Upper lobe of left lung (tissue), 6 donors: ENCODE measurements at regions not wholly inside any gene's neighbourhood (a gene's known extent, or its start where the extent isn't known, plus 50 kb on each side); places are given as distances from the start of the nearest gene placed in this dataset.
A peak's percentile ranks its signal among the peaks of the same experiment; 100 is the strongest.
"Not testable (repeated sequence)": the region's sequence is repeated elsewhere in the genome, so short reads cannot be mapped to it uniquely, and the experiment has no call there.

Source experiments
- ATAC-seq, 2 donors: fragments of 200-7000 bp; cut with Tn5 transposase; one replicate each; pipeline ENCODE4 v1.9.1; 2022; ENCODE audit warnings: mild to moderate bottlenecking in 2 of 2, moderate library complexity in 2 of 2; ENCODE audit not compliant: low FRiP score in 2 of 2
- DNase-seq, 2 donors: peaks; one replicate each; pipeline ENCODE4 v3.0.0-alpha.2; 2019 to 2020
- H3K27ac ChIP-seq, 4 donors: fragments of 200-600 bp; sonication (generic); one replicate each; pipeline ENCODE4 v1.5.1; 2016 to 2019
- H3K27me3 ChIP-seq, 4 donors: fragments of 200-600 bp; sonication (generic); one replicate each; pipeline ENCODE4 v1.5.1; 2017 to 2019
- H3K36me3 ChIP-seq, 4 donors: fragments of 200-600 bp; sonication (generic); one replicate each; pipeline ENCODE4 v1.5.1; 2016 to 2019
- H3K4me1 ChIP-seq, 4 donors: fragments of 200-600 bp; sonication (generic); one replicate each; pipeline ENCODE4 v1.5.1; 2018 to 2019
- H3K4me3 ChIP-seq, 4 donors: fragments of 200-600 bp; sonication (generic); one replicate each; pipeline ENCODE4 v1.5.1; 2017 to 2019; ENCODE audit warnings: mild to moderate bottlenecking in 2 of 4, moderate library complexity in 1 of 4
- H3K9me3 ChIP-seq, 4 donors: fragments of 200-600 bp; sonication (generic); one replicate each; pipeline ENCODE4 v1.5.1; 2018 to 2019
- CTCF ChIP-seq, 6 experiments: fragments of 450-650 bp in 4 of 6; fragments of 200-600 bp in 2 of 6; sonication (generic) in 2 of 6; IDR thresholded peaks; one replicate each; pipeline ENCODE4 v1.5.1; 2016 to 2019; ENCODE audit warnings: antibody characterized with exemption in 6 of 6
- EP300 ChIP-seq, 4 donors: sonication (generic); formaldehyde crosslinking; IDR thresholded peaks; one replicate each; pipeline ENCODE4 v1.5.1; 2017; ENCODE audit warnings: antibody characterized with exemption in 4 of 4, control low read depth in 2 of 4
- POLR2A ChIP-seq, 4 donors: fragments of 450-650 bp; IDR thresholded peaks; one replicate each; pipeline ENCODE4 v1.5.1; 2016 to 2017; ENCODE audit warnings: antibody characterized with exemption in 4 of 4, mild to moderate bottlenecking in 2 of 4
- POLR2AphosphoS5 ChIP-seq, 2 donors: sonication (generic); formaldehyde crosslinking; IDR thresholded peaks; one replicate each; pipeline ENCODE4 v1.5.1; 2017; ENCODE audit warnings: antibody characterized with exemption in 2 of 2
- WGBS, 2 donors: methylation state at CpG; one replicate each; pipeline ENCODE4 v1.1.5; 2017 to 2018; 5-methylcytosine and 5-hydroxymethylcytosine counted together
- donor health status: DM: no; HTN: no; CAD: no; lungs with moderate emphysema.
- donor health status: DM: no; HTN: yes; CAD: no; lungs with severe emphysema.

GRCh38 chr18:78827141-78827540 is 152.5 kb upstream of the SALL3 start:
- Histone ChIP-seq H3K9me3 (no peaks in the 10 kb centered on the region), H3K4me1 (no peaks in the 10 kb centered on the region), H3K27ac (no peak overlapping the region), H3K4me3 (no peak overlapping the region), H3K36me3 (no peaks in the 10 kb centered on the region), H3K27me3 (no peaks in the 10 kb centered on the region)
- no peak for DNase-seq
- ATAC-seq = no peak
- TF ChIP-seq POLR2A (IDR thresholded peaks at IDR 0.05) (no peak), POLR2AphosphoS5 (IDR thresholded peaks at IDR 0.05) (no peak), EP300 (IDR thresholded peaks at IDR 0.05) (no peak), CTCF (IDR thresholded peaks at IDR 0.05) (no peak)
- 89 to 91% methylated on average over 10 of the region's 10 CpGs for WGBS, 2 donors

GRCh38 chr18:78828131-78828530 is 151.5 kb upstream of the SALL3 start:
- H3K4me3 ChIP-seq = no peak overlapping the region
- no peak for TF ChIP-seq EP300 (IDR thresholded peaks at IDR 0.05)
- no peak for TF ChIP-seq CTCF (IDR thresholded peaks at IDR 0.05)
- no peak for TF ChIP-seq POLR2A (IDR thresholded peaks at IDR 0.05)
- TF ChIP-seq POLR2AphosphoS5 (IDR thresholded peaks at IDR 0.05) = no peak
- ATAC-seq (no peak), DNase-seq (no peak)
- H3K4me1 ChIP-seq = no peaks in the 10 kb centered on the region
- no peaks in the 10 kb centered on the region for H3K27me3 ChIP-seq
- 64 to 67% methylated on average over 3 of the region's 3 CpGs for WGBS, 2 donors
- no peaks in the 10 kb centered on the region for H3K9me3 ChIP-seq
- no peaks in the 10 kb centered on the region for H3K36me3 ChIP-seq
- no peak overlapping the region for H3K27ac ChIP-seq

- DNase-seq = peak in 1 of 2 donors; percentile 65
- H3K27me3 ChIP-seq, H3K4me3 ChIP-seq, H3K9me3 ChIP-seq, H3K36me3 ChIP-seq, H3K27ac ChIP-seq, H3K4me1 ChIP-seq: not testable (repeated sequence)
- peak; percentile 19 to 31 for ATAC-seq
- WGBS, 2 donors = 49 to 50% methylated on average over 2 to 13 of the region's 16 CpGs
Measured at GRCh38 chr18:78829026-78829425, 150.6 kb upstream of the SALL3 start.

- Histone ChIP-seq H3K4me3 (no peak overlapping the region), H3K27me3 (no peaks in the 10 kb centered on the region), H3K36me3 (no peaks in the 10 kb centered on the region), H3K4me1 (no peaks in the 10 kb centered on the region), H3K9me3 (no peaks in the 10 kb centered on the region), H3K27ac (no peak overlapping the region)
- WGBS, 2 donors = 91 to 92% methylated on average over 10 of the region's 10 CpGs
- TF ChIP-seq POLR2AphosphoS5 (IDR thresholded peaks at IDR 0.05) (no peak), POLR2A (IDR thresholded peaks at IDR 0.05) (no peak), CTCF (IDR thresholded peaks at IDR 0.05) (no peak), EP300 (IDR thresholded peaks at IDR 0.05) (no peak)
- no peak for ATAC-seq
- DNase-seq = no peak
Measured at GRCh38 chr18:78830161-78830560, 149.5 kb upstream of the SALL3 start.

GRCh38 chr18:78830826-78831225 is 148.8 kb upstream of the SALL3 start:
- DNase-seq (peak in 1 of 2 donors; percentile 50), ATAC-seq (no peak)
- WGBS, 2 donors = 75 to 82% methylated on average over 11 of the region's 11 CpGs
- Histone ChIP-seq H3K36me3 (no peaks in the 10 kb centered on the region), H3K27ac (no peak overlapping the region), H3K4me1 (no peaks in the 10 kb centered on the region), H3K9me3 (no peaks in the 10 kb centered on the region), H3K27me3 (no peaks in the 10 kb centered on the region), H3K4me3 (no peak overlapping the region)
- TF ChIP-seq CTCF (IDR thresholded peaks at IDR 0.05) (no peak), POLR2A (IDR thresholded peaks at IDR 0.05) (no peak), POLR2AphosphoS5 (IDR thresholded peaks at IDR 0.05) (no peak), EP300 (IDR thresholded peaks at IDR 0.05) (no peak)
